Activated T-cell treated with anti-CD3 and anti-CD28 coated beads for 48 hours (primary cell): ENCODE measurements at regions not wholly inside any gene's neighbourhood (a gene's known extent, or its start where the extent isn't known, plus 50 kb on each side); places are given as distances from the start of the nearest gene placed in this dataset.
"Not testable (repeated sequence)": the region's sequence is repeated elsewhere in the genome, so short reads cannot be mapped to it uniquely, and the experiment has no call there.

Source experiments
- DNase-seq: peaks from one replicate; pipeline ENCODE4 v3.0.0-alpha.2; 2020; ENCODE audit warnings: low read depth

GRCh38 chr7:70846208-70846607 is 285.7 kb upstream of the GALNT17 start:
- DNase-seq: no peak

- no peak for DNase-seq
Observed at GRCh38 chr7:70849580-70850235, 282.2 kb upstream of the GALNT17 start.

- DNase-seq: no peak
Observed at GRCh38 chr7:70855373-70855772, 276.6 kb upstream of the GALNT17 start.

GRCh38 chr7:70856901-70857630 is 274.9 kb upstream of the GALNT17 start:
- peak; percentile 50 for DNase-seq

- no peak for DNase-seq
Observed at GRCh38 chr7:70857793-70858545, 274.0 kb upstream of the GALNT17 start.

- DNase-seq: no peak
Observed at GRCh38 chr7:70867513-70867912, 264.4 kb upstream of the GALNT17 start.

GRCh38 chr7:70870349-70870748 is 261.6 kb upstream of the GALNT17 start:
- no peak for DNase-seq

- DNase-seq: no peak
Observed at GRCh38 chr7:70872188-70872587, 259.8 kb upstream of the GALNT17 start.

GRCh38 chr7:70881167-70881847 is 250.6 kb upstream of the GALNT17 start:
- no peak for DNase-seq

- DNase-seq: no peak
Observed at GRCh38 chr7:70883750-70884439, 248.0 kb upstream of the GALNT17 start.

- no peak for DNase-seq
Observed at GRCh38 chr7:70884440-70884764, 247.5 kb upstream of the GALNT17 start.

GRCh38 chr7:70884809-70885208 is 247.1 kb upstream of the GALNT17 start:
- DNase-seq: no peak

GRCh38 chr7:70886547-70886946 is 245.4 kb upstream of the GALNT17 start:
- DNase-seq: no peak

- DNase-seq: no peak
Observed at GRCh38 chr7:70887186-70887585, 244.8 kb upstream of the GALNT17 start.

GRCh38 chr7:70890147-70890969 is 241.6 kb upstream of the GALNT17 start:
- DNase-seq: no peak

GRCh38 chr7:70893422-70893821 is 238.5 kb upstream of the GALNT17 start:
- no peak for DNase-seq

- DNase-seq: no peak
Observed at GRCh38 chr7:70893971-70894715, 237.8 kb upstream of the GALNT17 start.

GRCh38 chr7:70894799-70895198 is 237.1 kb upstream of the GALNT17 start:
- no peak for DNase-seq

GRCh38 chr7:70895337-70896200 is 236.4 kb upstream of the GALNT17 start:
- DNase-seq: not testable (repeated sequence)
